Stomach (tissue), 8 donors: ENCODE measurements at regions not wholly inside any gene's neighbourhood (a gene's known extent, or its start where the extent isn't known, plus 50 kb on each side); places are given as distances from the start of the nearest gene placed in this dataset.

Experiments used
- DNase-seq, 2 donors: peaks; one replicate each; pipeline versions ENCODE4 v3.0.0 to v3.0.0-alpha.2; 2013 to 2019
- H3K27ac ChIP-seq, 5 donors: fragments of 200-600 bp in 4 of 5; sonication (generic) in 4 of 5; one replicate each; pipeline ENCODE4 v1.5.1; 2013 to 2019; ENCODE audit warnings: mild to moderate bottlenecking in 1 of 5, moderate library complexity in 1 of 5
- H3K27me3 ChIP-seq, 3 donors: fragments of 200-600 bp; sonication (generic); one replicate each; pipeline ENCODE4 v1.5.1; 2017 to 2019; ENCODE audit warnings: mixed run types in 1 of 3
- H3K36me3 ChIP-seq, 4 donors: fragments of 200-600 bp; sonication (generic); 1 replicate in 3 of 4; 2 replicates in 1 of 4; pipeline ENCODE4 v1.5.1; 2016 to 2019
- H3K4me1 ChIP-seq, 4 donors: fragments of 200-600 bp; sonication (generic); one replicate each; pipeline ENCODE4 v1.5.1; 2016 to 2019
- H3K4me3 ChIP-seq, 4 donors: fragments of 200-600 bp; sonication (generic) in 3 of 4; one replicate each; pipeline ENCODE4 v1.5.1; 2016 to 2019; ENCODE audit warnings: mild to moderate bottlenecking in 1 of 4
- H3K9me3 ChIP-seq, 4 donors: fragments of 200-600 bp; sonication (generic); one replicate each; pipeline ENCODE4 v1.5.1; 2016 to 2019
- EP300 ChIP-seq: sonication (generic); formaldehyde crosslinking; IDR thresholded peaks from one replicate; pipeline ENCODE4 v1.6.1; 2017; ENCODE audit warnings: antibody characterized with exemption
- POLR2A ChIP-seq, 4 donors: fragments of 450-650 bp; IDR thresholded peaks; one replicate each; pipeline ENCODE4 v1.6.1; 2016; ENCODE audit warnings: antibody characterized with exemption in 4 of 4, control low read depth in 2 of 4, mild to moderate bottlenecking in 1 of 4, moderate library complexity in 1 of 4
- POLR2AphosphoS5 ChIP-seq, 3 donors: sonication (generic); formaldehyde crosslinking; IDR thresholded peaks; one replicate each; pipeline ENCODE4 v1.6.1; 2016; ENCODE audit warnings: antibody characterized with exemption in 3 of 3
- WGBS, 5 donors: extraction: QIAGEN DNeasy Blood & Tissue Kit in 3 of 5; methylation state at CpG; one replicate each; pipeline versions ENCODE4 v1.1.5 to v1.1.7; 2013 to 2018; 5-methylcytosine and 5-hydroxymethylcytosine counted together
- intact Hi-C: fragments of 100-400 bp; cut with DNase I; formaldehyde crosslinking; loops from one replicate; pipeline ENCODE4 v1.15.1; 2023; ENCODE audit warnings: low total_unique reads
- TF ChIP-seq, protein P1 (sequence below), 7 experiments: fragments of 450-650 bp in 4 of 7; fragments of 200-600 bp in 3 of 7; sonication (generic) in 3 of 7; IDR thresholded peaks; one replicate each; pipeline ENCODE4 v1.5.1; 2016 to 2019; ENCODE audit warnings: antibody characterized with exemption in 7 of 7, control low read depth in 2 of 7, mild to moderate bottlenecking in 1 of 7
- donor health status: healthy with polysubstance abuse.
- donor health status: Bipolar disorder and iron deficiency.
- donor health status: healthy.

DNA sequence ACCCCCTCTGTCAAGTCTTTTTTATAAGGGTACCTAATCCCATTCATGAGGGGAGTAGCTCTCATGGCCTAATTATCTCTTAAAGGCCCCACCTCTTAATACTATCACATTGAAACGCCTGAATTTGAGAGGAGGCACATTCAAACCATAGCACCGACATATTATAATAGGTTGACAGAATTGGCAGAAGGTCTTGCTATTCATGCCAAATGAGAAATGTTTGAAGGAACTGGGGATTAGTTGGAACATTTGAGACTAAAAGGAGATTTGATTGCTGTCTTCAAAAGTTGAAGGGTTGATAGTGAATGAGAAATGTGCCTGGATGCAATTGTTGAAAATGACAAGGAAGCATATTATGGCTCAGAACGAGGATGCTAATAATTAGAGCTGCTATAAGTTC, 331.1 kb downstream of the ATP23 start:
- intact Hi-C loops: no loop called here
- H3K4me1 ChIP-seq: no peaks in the 10 kb centered on the region
- no peak for DNase-seq
- H3K9me3 ChIP-seq: peaks cover 2 to 18% (median 12%) of the 10 kb centered on the region in 4 donors
- WGBS, 5 donors: 53 to 75% (median 71%) methylated on average over 3 of the region's 3 CpGs
- no peak overlapping the region for H3K27ac ChIP-seq
- TF ChIP-seq, protein P1, sequence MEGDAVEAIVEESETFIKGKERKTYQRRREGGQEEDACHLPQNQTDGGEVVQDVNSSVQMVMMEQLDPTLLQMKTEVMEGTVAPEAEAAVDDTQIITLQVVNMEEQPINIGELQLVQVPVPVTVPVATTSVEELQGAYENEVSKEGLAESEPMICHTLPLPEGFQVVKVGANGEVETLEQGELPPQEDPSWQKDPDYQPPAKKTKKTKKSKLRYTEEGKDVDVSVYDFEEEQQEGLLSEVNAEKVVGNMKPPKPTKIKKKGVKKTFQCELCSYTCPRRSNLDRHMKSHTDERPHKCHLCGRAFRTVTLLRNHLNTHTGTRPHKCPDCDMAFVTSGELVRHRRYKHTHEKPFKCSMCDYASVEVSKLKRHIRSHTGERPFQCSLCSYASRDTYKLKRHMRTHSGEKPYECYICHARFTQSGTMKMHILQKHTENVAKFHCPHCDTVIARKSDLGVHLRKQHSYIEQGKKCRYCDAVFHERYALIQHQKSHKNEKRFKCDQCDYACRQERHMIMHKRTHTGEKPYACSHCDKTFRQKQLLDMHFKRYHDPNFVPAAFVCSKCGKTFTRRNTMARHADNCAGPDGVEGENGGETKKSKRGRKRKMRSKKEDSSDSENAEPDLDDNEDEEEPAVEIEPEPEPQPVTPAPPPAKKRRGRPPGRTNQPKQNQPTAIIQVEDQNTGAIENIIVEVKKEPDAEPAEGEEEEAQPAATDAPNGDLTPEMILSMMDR (IDR thresholded peaks at IDR 0.05): no peak
- TF ChIP-seq EP300: no peak
- no peak for TF ChIP-seq POLR2AphosphoS5 (IDR thresholded peaks at IDR 0.05)
- TF ChIP-seq POLR2A (IDR thresholded peaks at IDR 0.05): no peak
- no peaks in the 10 kb centered on the region for H3K36me3 ChIP-seq
- no peak overlapping the region for H3K4me3 ChIP-seq
- H3K27me3 ChIP-seq: no peaks in the 10 kb centered on the region

DNA sequence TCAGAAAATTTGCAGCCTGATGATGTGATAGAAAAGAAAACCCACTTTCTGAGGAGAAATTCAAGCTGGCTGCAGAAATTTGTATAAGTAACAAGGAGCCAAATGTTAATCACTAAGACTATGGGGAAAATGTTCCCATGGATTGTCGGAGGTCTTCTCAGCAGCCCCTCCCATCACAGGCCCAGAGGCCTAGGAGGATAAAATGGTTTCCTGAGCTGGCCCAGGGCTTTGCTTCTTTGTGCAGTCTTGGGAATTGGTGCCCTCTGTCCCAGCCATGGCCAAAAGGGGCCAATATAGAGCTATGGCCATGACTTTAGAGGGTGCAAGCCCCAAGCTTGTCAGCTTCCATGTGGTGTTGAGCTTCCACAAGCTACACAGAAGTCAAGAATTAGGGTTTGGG, 335.9 kb downstream of the ATP23 start:
- no peak for DNase-seq
- 67 to 97% (median 92%) methylated on average over 1 of the region's 1 CpG for WGBS, 5 donors
- Histone ChIP-seq H3K9me3 (peaks cover 5 to 45% (median 32%) of the 10 kb centered on the region in 4 donors), H3K4me3 (no peak overlapping the region), H3K36me3 (no peaks in the 10 kb centered on the region), H3K27ac (no peak overlapping the region), H3K4me1 (no peaks in the 10 kb centered on the region), H3K27me3 (no peaks in the 10 kb centered on the region)
- TF ChIP-seq, protein P1 (IDR thresholded peaks at IDR 0.05): no peak
- no peak for TF ChIP-seq EP300
- TF ChIP-seq POLR2AphosphoS5 (IDR thresholded peaks at IDR 0.05): no peak
- TF ChIP-seq POLR2A (IDR thresholded peaks at IDR 0.05): no peak
- intact Hi-C loops: no loop called here

DNA sequence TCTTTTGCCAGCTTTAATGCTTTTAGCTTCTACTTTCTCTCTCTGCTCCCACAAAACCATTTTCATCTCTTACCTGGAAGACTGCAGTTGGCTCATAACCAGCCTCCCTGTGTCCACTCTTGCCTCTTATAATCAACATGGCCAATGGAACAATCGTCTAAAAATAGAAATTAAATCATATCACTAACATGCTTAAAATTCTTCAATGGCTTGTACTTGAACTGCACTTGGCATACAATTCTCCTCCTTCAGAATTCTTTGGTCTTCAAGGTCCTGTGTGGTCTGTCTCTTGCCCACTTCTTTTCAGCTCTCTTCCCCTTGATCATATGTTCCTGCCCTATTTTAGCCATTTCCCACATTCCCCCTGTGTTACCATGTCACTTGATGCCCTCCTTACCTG, 342.2 kb downstream of the ATP23 start:
- intact Hi-C loops: no loop called here
- Histone ChIP-seq H3K36me3 (no peaks in the 10 kb centered on the region), H3K27me3 (no peaks in the 10 kb centered on the region), H3K27ac (no peak overlapping the region), H3K4me3 (no peak overlapping the region), H3K9me3 (peaks cover 0 to 20% (median 11%) of the 10 kb centered on the region in 4 donors), H3K4me1 (no peaks in the 10 kb centered on the region)
- DNase-seq: no peak
- 38 to 63% (median 59%) methylated on average over 1 of the region's 1 CpG for WGBS, 5 donors
- TF ChIP-seq, protein P1 (IDR thresholded peaks at IDR 0.05): no peak
- TF ChIP-seq POLR2AphosphoS5 (IDR thresholded peaks at IDR 0.05): no peak
- no peak for TF ChIP-seq POLR2A (IDR thresholded peaks at IDR 0.05)
- no peak for TF ChIP-seq EP300

DNA sequence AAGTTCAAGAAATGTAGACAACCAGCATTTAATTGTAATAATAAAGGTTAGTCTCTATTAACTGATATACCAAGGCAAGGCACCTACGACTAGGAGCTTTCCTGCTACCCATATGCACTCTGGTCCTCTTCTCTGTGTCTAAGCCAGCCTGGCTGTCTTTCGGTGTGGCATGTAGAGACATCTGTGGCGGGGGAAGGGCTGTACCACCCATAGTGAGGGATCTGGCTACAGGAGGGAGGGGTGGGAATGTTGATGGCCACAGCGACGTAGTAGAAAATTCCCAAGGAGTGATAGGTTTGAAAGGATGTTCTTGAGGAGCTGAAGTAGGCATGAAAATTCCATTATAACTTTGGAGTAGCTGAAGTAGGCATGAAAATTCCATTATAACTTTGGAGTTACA, 344.2 kb downstream of the ATP23 start:
- H3K4me3 ChIP-seq: no peak overlapping the region
- H3K4me1 ChIP-seq: no peaks in the 10 kb centered on the region
- H3K27ac ChIP-seq: no peak overlapping the region
- intact Hi-C loops: no loop called here
- no peak for TF ChIP-seq POLR2A (IDR thresholded peaks at IDR 0.05)
- TF ChIP-seq, protein P1 (IDR thresholded peaks at IDR 0.05): no peak
- no peak for TF ChIP-seq POLR2AphosphoS5 (IDR thresholded peaks at IDR 0.05)
- no peak for TF ChIP-seq EP300
- peaks cover 0 to 14% (median 8%) of the 10 kb centered on the region in 4 donors for H3K9me3 ChIP-seq
- no peaks in the 10 kb centered on the region for H3K27me3 ChIP-seq
- WGBS, 5 donors: 41 to 58% (median 46%) methylated on average over 5 of the region's 5 CpGs
- DNase-seq: no peak
- no peaks in the 10 kb centered on the region for H3K36me3 ChIP-seq
